ENCODE measurements at regions not wholly inside any gene's neighbourhood (a gene's known extent, or its start where the extent isn't known, plus 50 kb on each side); places are given as distances from the start of the nearest gene placed in this dataset.

- no peak for TF ChIP-seq EZH2 (IDR thresholded peaks at IDR 0.05; ENCODE audit: insufficient read depth, low read length)
- TF ChIP-seq CTCF (IDR thresholded peaks at IDR 0.05; ENCODE audit: insufficient read depth, low read depth, low read length), result no peak
Measured at GRCh38 chr4:181498148-181498547, 745.1 kb upstream of the TENM3 start.
